GM19395 (cell line): ENCODE measurements at regions not wholly inside any gene's neighbourhood (a gene's known extent, or its start where the extent isn't known, plus 50 kb on each side); places are given as distances from the start of the nearest gene placed in this dataset.
A peak's percentile ranks its signal among the peaks of the same experiment; 100 is the strongest.
"Not testable (repeated sequence)": the region's sequence is repeated elsewhere in the genome, so short reads cannot be mapped to it uniquely, and the experiment has no call there.

ENCODE experiments used
- ATAC-seq: cut with Tn5 transposase; IDR thresholded peaks from one replicate; pipeline ENCODE4 v1.9.1; 2021; ENCODE audit warnings: mild to moderate bottlenecking, moderate library complexity; ENCODE audit not compliant: unreplicated experiment

GRCh38 chr18:21928925-21929324, 188.3 kb downstream of the MIB1 start:
- no peak for ATAC-seq

GRCh38 chr18:21930177-21930576, 189.6 kb downstream of the MIB1 start:
- no peak for ATAC-seq

- no peak for ATAC-seq
These were observed 193.6 kb downstream of the MIB1 start for GRCh38 chr18:21933931-21934765.

GRCh38 chr18:21934766-21935015, 194.1 kb downstream of the MIB1 start:
- ATAC-seq = no peak

GRCh38 chr18:21943456-21943855, 202.9 kb downstream of the MIB1 start:
- no peak for ATAC-seq

GRCh38 chr18:21949326-21950015, 208.9 kb downstream of the MIB1 start:
- no peak for ATAC-seq

GRCh38 chr18:21955757-21956652, 213.4 kb upstream of the GATA6 start:
- ATAC-seq = peak; percentile 97

GRCh38 chr18:21958263-21958662, 211.1 kb upstream of the GATA6 start:
- no peak for ATAC-seq

GRCh38 chr18:21958707-21959450, 210.5 kb upstream of the GATA6 start:
- ATAC-seq = no peak

- no peak for ATAC-seq
These were observed 209.2 kb upstream of the GATA6 start for GRCh38 chr18:21960189-21960588.

GRCh38 chr18:21963336-21963735, 206.1 kb upstream of the GATA6 start:
- ATAC-seq = no peak

GRCh38 chr18:21968338-21968737, 201.1 kb upstream of the GATA6 start:
- no peak for ATAC-seq

- ATAC-seq = no peak
These were observed 197.1 kb upstream of the GATA6 start for GRCh38 chr18:21972281-21972680.

GRCh38 chr18:21975954-21976353, 193.4 kb upstream of the GATA6 start:
- not testable (repeated sequence) for ATAC-seq

- ATAC-seq = no peak
These were observed 190.7 kb upstream of the GATA6 start for GRCh38 chr18:21978546-21979170.

GRCh38 chr18:21979171-21979560, 190.2 kb upstream of the GATA6 start:
- ATAC-seq = no peak

- ATAC-seq = no peak
These were observed 189.6 kb upstream of the GATA6 start for GRCh38 chr18:21979759-21980158.

GRCh38 chr18:21980744-21981143, 188.6 kb upstream of the GATA6 start:
- no peak for ATAC-seq

GRCh38 chr18:21981489-21981888, 187.9 kb upstream of the GATA6 start:
- not testable (repeated sequence) for ATAC-seq

GRCh38 chr18:21991081-21991534, 178.3 kb upstream of the GATA6 start:
- no peak for ATAC-seq
